ENCODE measurements at regions not wholly inside any gene's neighbourhood (a gene's known extent, or its start where the extent isn't known, plus 50 kb on each side); places are given as distances from the start of the nearest gene placed in this dataset.

DNA sequence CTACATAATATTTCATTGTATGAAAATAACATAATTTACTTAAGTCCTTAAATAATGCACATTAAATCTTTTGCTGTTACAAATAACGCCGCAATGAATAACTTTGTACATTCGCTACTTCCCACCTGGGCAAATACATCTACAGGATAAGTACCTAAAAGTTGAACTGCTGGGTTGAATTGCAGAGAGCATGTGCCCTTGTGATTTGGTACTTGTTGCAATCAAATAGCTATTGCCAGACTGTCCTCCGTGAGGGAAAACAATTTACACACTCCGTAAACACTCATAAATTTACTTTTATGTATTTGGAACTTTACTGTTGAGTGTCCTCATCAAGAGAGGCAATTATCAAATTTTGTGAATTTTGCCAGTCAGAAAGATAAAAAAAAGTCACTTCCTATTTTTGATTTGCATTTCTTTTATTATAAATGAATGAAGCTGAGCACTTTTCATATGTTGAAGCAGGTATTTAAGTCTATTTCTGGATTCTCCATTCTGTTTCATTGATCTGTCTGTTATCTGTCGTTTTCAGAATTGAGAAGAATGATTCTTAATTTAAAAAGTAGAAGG lies 140.8 kb upstream of the SERTAD2 start (continued):
- TF ChIP-seq, protein P1, sequence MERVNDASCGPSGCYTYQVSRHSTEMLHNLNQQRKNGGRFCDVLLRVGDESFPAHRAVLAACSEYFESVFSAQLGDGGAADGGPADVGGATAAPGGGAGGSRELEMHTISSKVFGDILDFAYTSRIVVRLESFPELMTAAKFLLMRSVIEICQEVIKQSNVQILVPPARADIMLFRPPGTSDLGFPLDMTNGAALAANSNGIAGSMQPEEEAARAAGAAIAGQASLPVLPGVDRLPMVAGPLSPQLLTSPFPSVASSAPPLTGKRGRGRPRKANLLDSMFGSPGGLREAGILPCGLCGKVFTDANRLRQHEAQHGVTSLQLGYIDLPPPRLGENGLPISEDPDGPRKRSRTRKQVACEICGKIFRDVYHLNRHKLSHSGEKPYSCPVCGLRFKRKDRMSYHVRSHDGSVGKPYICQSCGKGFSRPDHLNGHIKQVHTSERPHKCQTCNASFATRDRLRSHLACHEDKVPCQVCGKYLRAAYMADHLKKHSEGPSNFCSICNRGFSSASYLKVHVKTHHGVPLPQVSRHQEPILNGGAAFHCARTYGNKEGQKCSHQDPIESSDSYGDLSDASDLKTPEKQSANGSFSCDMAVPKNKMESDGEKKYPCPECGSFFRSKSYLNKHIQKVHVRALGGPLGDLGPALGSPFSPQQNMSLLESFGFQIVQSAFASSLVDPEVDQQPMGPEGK (CRISPR knock-in tag; IDR thresholded peaks at IDR 0.05; ENCODE audit: borderline replicate concordance) = no peak

DNA sequence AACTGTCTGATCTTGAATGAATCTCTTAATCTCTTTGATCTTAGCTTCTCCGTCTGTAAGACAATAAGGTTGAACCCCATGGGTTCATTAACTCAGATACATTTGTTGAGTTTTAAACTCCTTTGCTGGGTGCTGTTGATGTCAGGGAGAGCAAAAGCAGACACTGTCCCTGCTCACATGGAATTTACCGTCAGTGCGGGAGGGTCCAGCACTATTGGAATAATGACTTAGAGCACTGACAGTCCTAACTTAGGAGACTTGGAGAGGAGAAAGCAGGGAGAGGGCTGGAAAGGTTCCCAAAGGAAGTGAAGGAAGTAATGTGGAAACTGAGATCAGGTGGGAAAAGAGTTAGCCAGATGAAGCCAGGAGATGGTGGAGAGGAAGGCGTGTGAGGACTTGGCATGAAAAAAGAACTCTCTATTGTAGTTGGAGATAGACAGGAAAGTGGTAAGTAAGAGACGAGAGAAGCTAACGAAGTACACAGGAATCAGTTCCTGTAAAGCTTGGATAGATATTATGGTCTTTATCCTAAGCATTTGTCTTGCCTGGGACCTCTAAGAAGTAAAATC lies 141.4 kb upstream of the SERTAD2 start:
- ATAC-seq = no peak
- TF ChIP-seq, protein P2, sequence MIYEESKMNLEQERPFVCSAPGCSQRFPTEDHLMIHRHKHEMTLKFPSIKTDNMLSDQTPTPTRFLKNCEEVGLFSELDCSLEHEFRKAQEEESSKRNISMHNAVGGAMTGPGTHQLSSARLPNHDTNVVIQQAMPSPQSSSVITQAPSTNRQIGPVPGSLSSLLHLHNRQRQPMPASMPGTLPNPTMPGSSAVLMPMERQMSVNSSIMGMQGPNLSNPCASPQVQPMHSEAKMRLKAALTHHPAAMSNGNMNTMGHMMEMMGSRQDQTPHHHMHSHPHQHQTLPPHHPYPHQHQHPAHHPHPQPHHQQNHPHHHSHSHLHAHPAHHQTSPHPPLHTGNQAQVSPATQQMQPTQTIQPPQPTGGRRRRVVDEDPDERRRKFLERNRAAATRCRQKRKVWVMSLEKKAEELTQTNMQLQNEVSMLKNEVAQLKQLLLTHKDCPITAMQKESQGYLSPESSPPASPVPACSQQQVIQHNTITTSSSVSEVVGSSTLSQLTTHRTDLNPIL (CRISPR knock-in tag; IDR thresholded peaks at IDR 0.05; ENCODE audit: low read depth) = no peak
- TF ChIP-seq PPARA (CRISPR knock-in tag; IDR thresholded peaks at IDR 0.05; ENCODE audit: borderline replicate concordance) (no peak), SNAI2 (CRISPR knock-in tag; IDR thresholded peaks at IDR 0.05) (no peak), BACH2 (CRISPR knock-in tag; IDR thresholded peaks at IDR 0.05; ENCODE audit: borderline replicate concordance) (no peak), ZNF565 (CRISPR knock-in tag; conservative IDR thresholded peaks at IDR 0.05; ENCODE audit: low read depth) (no peak), ZFP30 (CRISPR knock-in tag; IDR thresholded peaks at IDR 0.05) (no peak), OSR1 (CRISPR knock-in tag; IDR thresholded peaks at IDR 0.05) (no peak), CSDC2 (CRISPR knock-in tag; IDR thresholded peaks at IDR 0.05) (no peak), ESRRG (CRISPR knock-in tag; IDR thresholded peaks at IDR 0.05) (no peak), GLIS3 (CRISPR knock-in tag; IDR thresholded peaks at IDR 0.05) (no peak), RARB (CRISPR knock-in tag; IDR thresholded peaks at IDR 0.05) (no peak), ZFP3 (CRISPR knock-in tag; IDR thresholded peaks at IDR 0.05) (no peak), TOX (CRISPR knock-in tag; IDR thresholded peaks at IDR 0.05; ENCODE audit: borderline replicate concordance) (no peak), TCF4 (CRISPR knock-in tag; IDR thresholded peaks at IDR 0.05; ENCODE audit: borderline replicate concordance) (no peak)
- TF ChIP-seq, protein P1 (CRISPR knock-in tag; IDR thresholded peaks at IDR 0.05; ENCODE audit: borderline replicate concordance) = no peak
- TF ChIP-seq, protein P3, sequence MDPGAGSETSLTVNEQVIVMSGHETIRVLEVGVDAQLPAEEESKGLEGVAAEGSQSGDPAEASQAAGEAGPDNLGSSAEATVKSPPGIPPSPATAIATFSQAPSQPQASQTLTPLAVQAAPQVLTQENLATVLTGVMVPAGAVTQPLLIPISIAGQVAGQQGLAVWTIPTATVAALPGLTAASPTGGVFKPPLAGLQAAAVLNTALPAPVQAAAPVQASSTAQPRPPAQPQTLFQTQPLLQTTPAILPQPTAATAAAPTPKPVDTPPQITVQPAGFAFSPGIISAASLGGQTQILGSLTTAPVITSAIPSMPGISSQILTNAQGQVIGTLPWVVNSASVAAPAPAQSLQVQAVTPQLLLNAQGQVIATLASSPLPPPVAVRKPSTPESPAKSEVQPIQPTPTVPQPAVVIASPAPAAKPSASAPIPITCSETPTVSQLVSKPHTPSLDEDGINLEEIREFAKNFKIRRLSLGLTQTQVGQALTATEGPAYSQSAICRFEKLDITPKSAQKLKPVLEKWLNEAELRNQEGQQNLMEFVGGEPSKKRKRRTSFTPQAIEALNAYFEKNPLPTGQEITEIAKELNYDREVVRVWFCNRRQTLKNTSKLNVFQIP (CRISPR knock-in tag; IDR thresholded peaks at IDR 0.05; ENCODE audit: borderline replicate concordance, low read depth) = no peak

DNA sequence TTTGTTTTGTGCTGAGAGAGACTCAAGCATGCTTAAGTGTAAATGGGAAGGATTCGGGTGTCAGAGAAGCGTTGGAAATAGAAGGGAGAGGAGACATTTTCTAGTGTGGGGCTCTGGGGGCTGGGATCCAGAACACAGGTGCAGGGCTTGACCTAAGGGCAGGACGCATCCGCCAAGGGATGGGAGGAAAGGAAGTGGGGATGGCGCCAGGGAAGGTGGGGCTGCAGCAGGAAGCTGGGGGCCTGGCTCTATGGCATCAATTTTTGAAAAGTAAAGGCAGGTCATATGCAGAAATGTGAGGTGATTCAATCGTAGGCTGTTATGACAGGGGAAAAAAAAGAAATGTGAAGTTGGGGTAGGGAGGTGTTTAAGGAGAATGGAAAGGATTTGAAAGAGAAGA lies 143.2 kb upstream of the SERTAD2 start:
- no peak for TF ChIP-seq ARNTL (CRISPR knock-in tag; IDR thresholded peaks at IDR 0.05; ENCODE audit: borderline replicate concordance, low read depth)
- TF ChIP-seq GLIS3 (CRISPR knock-in tag; IDR thresholded peaks at IDR 0.05) = no peak
- TF ChIP-seq CSDC2 (CRISPR knock-in tag; IDR thresholded peaks at IDR 0.05) = no peak
- TF ChIP-seq ZNF70 (CRISPR knock-in tag; IDR thresholded peaks at IDR 0.05) = no peak
- TF ChIP-seq ISL1 (CRISPR knock-in tag; IDR thresholded peaks at IDR 0.05) = no peak
- no peak for TF ChIP-seq BACH2 (CRISPR knock-in tag; IDR thresholded peaks at IDR 0.05; ENCODE audit: borderline replicate concordance)
- TF ChIP-seq SNAI2 (CRISPR knock-in tag; IDR thresholded peaks at IDR 0.05) = no peak
- TF ChIP-seq ZC3H10 (CRISPR knock-in tag; IDR thresholded peaks at IDR 0.05) = no peak
- no peak for TF ChIP-seq ZFP30 (CRISPR knock-in tag; IDR thresholded peaks at IDR 0.05)
- no peak for TF ChIP-seq ESRRG (CRISPR knock-in tag; IDR thresholded peaks at IDR 0.05)
- no peak for TF ChIP-seq ZNF565 (CRISPR knock-in tag; conservative IDR thresholded peaks at IDR 0.05; ENCODE audit: low read depth)
- TF ChIP-seq, protein P4, sequence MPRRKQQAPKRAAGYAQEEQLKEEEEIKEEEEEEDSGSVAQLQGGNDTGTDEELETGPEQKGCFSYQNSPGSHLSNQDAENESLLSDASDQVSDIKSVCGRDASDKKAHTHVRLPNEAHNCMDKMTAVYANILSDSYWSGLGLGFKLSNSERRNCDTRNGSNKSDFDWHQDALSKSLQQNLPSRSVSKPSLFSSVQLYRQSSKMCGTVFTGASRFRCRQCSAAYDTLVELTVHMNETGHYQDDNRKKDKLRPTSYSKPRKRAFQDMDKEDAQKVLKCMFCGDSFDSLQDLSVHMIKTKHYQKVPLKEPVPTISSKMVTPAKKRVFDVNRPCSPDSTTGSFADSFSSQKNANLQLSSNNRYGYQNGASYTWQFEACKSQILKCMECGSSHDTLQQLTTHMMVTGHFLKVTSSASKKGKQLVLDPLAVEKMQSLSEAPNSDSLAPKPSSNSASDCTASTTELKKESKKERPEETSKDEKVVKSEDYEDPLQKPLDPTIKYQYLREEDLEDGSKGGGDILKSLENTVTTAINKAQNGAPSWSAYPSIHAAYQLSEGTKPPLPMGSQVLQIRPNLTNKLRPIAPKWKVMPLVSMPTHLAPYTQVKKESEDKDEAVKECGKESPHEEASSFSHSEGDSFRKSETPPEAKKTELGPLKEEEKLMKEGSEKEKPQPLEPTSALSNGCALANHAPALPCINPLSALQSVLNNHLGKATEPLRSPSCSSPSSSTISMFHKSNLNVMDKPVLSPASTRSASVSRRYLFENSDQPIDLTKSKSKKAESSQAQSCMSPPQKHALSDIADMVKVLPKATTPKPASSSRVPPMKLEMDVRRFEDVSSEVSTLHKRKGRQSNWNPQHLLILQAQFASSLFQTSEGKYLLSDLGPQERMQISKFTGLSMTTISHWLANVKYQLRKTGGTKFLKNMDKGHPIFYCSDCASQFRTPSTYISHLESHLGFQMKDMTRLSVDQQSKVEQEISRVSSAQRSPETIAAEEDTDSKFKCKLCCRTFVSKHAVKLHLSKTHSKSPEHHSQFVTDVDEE (CRISPR knock-in tag; IDR thresholded peaks at IDR 0.05) = no peak
- TF ChIP-seq, protein P5, sequence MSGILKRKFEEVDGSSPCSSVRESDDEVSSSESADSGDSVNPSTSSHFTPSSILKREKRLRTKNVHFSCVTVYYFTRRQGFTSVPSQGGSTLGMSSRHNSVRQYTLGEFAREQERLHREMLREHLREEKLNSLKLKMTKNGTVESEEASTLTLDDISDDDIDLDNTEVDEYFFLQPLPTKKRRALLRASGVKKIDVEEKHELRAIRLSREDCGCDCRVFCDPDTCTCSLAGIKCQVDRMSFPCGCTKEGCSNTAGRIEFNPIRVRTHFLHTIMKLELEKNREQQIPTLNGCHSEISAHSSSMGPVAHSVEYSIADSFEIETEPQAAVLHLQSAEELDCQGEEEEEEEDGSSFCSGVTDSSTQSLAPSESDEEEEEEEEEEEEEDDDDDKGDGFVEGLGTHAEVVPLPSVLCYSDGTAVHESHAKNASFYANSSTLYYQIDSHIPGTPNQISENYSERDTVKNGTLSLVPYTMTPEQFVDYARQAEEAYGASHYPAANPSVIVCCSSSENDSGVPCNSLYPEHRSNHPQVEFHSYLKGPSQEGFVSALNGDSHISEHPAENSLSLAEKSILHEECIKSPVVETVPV (CRISPR knock-in tag; IDR thresholded peaks at IDR 0.05) = no peak
- no peak for TF ChIP-seq ZNF8 (CRISPR knock-in tag; IDR thresholded peaks at IDR 0.05)
- no peak for TF ChIP-seq OSR1 (CRISPR knock-in tag; IDR thresholded peaks at IDR 0.05)
- TF ChIP-seq, protein P3 (CRISPR knock-in tag; IDR thresholded peaks at IDR 0.05; ENCODE audit: borderline replicate concordance, low read depth) = no peak
- no peak for TF ChIP-seq TCF4 (CRISPR knock-in tag; IDR thresholded peaks at IDR 0.05; ENCODE audit: borderline replicate concordance)
- TF ChIP-seq ZFP3 (CRISPR knock-in tag; IDR thresholded peaks at IDR 0.05) = no peak
- TF ChIP-seq PPARA (CRISPR knock-in tag; IDR thresholded peaks at IDR 0.05; ENCODE audit: borderline replicate concordance) = no peak
- ATAC-seq = no peak

Measured in SK-N-SH treated with all-trans-retinoic acid at 6 μM for 48 hours (cell line).